ENCODE measurements at regions not wholly inside any gene's neighbourhood (a gene's known extent, or its start where the extent isn't known, plus 50 kb on each side); places are given as distances from the start of the nearest gene placed in this dataset.
"Not testable (repeated sequence)": the region's sequence is repeated elsewhere in the genome, so short reads cannot be mapped to it uniquely, and the experiment has no call there.

DNA sequence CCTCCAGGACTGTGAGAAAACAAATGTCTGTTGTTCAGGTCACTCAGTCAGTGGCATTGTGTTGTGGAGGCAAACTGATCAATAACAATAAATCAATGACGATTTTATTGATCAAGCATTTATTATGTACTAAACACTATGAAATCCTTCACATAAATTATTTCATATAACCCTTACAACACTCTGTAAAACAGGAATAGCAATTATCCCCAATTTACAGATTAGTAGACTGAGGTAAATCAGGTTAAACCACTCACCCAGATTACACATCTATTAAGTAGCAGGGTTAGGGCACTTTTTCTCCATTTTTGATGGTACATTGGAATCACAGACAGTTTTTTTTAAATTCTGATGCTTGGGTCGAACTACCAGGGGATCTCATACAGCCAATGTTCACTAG, 372.8 kb upstream of the MAF start:
- DNase-seq (ENCODE audit: low read depth) = no peak

GRCh38 chr16:79972053-79972704, 371.6 kb upstream of the MAF start:
- DNase-seq (ENCODE audit: low read depth) = no peak

GRCh38 chr16:79971237-79971572, 370.7 kb upstream of the MAF start:
- no peak for DNase-seq (ENCODE audit: low read depth)

GRCh38 chr16:79970551-79971236, 370.2 kb upstream of the MAF start:
- DNase-seq (ENCODE audit: low read depth) = no peak

DNA sequence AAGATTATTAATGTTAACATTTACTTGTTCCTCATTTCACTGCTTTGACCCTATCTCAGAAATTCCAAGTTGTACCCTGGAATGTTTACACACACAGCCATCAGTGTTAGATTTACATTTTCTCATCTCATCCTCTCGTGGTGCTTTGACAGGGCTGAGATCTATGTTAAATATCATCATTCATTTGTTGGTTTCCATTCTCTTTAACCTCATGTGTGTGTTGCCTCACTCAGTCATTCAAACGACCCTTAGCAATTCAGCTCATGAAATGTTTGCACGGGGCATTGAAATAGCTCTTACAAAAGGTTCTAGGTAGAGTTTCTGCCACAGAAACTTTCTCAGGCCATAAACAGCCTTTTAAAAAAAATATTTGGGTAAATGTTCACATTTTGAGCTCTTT, 369.6 kb upstream of the MAF start:
- no peak for DNase-seq (ENCODE audit: low read depth)

GRCh38 chr16:79969458-79969857, 368.9 kb upstream of the MAF start:
- no peak for DNase-seq (ENCODE audit: low read depth)

- no peak for DNase-seq (ENCODE audit: low read depth)
Observed at GRCh38 chr16:79966226-79966625, 365.7 kb upstream of the MAF start.

GRCh38 chr16:79965718-79966117, 365.2 kb upstream of the MAF start:
- DNase-seq (ENCODE audit: low read depth) = no peak

DNA sequence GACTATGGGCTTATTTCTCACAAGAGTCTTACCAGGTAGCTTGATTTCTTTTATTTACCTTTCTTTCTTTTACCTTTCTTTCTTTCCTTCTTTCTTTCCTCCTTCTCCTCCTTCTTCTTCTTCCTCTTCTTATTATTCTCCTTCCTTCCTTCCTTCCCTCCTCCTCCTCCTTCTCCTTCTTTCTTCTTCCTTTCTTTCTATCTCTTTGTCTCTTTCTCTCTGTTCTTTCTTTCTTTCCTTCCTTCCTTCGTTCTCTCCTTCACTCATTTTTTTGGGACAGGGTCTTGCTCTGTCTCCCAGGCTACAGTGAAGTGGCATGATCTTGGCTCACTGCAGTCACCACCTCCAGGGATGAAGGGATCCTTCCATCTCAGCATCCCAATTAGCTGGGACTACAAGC, 363.6 kb upstream of the MAF start:
- no peak for DNase-seq (ENCODE audit: low read depth)

DNA sequence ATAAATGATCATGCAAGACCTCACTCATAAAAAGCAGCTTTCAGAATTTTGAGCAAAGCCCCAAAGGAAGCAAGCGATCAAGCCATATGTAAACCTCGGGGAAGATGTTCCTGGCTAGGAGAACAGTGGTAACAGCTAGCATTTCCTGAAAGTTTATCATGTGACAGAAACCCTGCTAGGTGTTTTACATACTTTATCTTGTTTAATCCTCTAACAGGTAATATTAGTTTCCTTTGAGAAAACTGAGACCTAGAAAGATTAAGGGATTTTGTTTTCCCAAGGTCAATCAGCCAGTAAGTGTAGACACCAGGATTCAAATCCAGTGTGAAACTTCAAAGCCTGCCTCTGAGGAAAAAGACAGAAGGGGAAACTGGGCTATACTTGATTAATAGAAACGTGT, 362.4 kb upstream of the MAF start:
- no peak for DNase-seq (ENCODE audit: low read depth)

DNA sequence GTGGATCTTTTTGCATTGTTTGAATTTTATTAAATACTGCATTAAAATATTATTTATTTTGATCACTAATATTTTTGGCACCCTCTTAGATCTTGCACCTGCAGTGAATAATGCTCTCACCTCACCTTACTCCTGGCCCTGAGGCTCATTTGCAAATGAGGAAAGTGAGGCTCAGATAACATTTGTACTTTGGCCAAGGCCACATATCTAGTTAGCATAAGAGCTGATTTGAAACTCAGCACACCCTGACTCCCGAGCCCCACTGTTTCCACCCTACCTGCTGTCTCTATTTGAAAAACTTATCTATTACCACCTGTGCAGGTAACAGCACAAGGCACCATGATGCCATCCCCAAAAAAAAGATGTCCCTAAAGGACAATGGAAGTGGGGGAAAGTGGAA, 358.7 kb upstream of the MAF start:
- DNase-seq (ENCODE audit: low read depth) = no peak

DNA sequence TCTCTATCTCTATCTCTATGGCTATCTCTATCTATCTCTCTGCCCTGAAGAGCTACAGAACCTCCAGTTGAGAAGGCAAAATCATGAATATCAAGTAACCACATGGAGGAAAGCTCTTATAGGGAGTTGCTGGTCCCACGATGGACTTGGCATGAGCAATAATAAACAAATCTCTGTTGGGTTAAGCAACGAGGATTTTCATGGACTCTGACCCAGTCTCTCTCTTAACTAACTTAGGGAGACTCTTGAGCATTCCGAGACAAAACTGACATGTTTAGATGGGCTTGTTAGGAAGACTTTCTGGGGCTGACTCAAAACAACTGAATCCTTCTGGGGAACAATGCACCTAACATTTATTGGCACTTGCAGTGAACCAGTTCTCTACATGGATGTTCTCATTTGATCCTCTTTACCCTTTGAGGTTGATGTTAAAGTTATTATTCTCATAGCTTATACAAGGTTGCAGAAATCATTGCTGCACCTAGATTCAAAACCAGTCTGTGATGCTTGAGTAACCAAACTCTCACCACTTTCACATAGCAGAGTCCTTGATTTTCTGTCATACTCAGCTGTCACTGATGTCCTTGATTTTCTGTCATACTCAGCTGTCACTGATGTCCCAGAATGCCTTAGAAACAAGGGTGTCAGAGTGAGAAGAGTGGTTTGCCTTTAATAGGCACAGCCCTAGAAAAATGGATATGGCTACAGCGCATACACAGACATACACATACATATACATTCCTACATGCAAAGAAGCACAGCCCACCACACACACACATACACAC, 354.6 kb upstream of the MAF start:
- no peak for DNase-seq (ENCODE audit: low read depth)

DNA sequence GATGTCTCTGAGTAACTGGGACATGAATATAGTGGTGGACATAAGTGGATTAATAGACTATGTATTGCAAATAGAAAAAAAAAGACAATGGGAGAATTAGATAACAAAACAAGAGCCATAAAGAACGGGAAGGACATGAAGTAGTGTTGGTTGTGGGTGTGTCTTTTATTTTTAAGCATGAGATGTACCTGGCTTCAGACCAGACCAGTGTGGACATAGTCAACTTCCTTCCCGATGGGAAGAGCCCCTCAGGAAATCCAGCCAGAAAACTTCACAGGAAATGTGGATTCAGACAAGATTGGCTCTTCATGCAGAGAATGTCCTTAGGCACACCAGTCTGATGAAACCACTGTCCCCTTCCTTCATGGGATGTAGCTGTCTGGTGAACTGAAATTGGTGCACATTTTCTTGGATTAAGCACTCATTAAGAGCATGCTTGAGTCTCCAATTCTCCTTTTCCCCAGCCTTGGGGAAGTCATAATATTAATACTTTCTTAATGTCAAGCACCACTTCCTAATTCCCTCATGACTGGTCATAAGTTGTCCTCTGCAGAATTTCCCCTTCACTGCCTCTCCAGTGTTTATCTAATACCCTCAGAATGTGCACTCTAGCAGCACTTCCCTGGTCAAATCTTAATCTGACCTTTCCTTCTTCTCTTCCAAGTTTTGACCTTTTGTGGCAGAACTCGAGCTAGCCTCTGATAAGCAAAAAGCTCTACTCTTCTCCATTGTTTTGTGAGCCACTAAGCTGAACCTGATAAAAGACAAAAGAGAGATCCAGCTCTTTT, 350.6 kb upstream of the MAF start:
- DNase-seq (ENCODE audit: low read depth) = no peak

DNA sequence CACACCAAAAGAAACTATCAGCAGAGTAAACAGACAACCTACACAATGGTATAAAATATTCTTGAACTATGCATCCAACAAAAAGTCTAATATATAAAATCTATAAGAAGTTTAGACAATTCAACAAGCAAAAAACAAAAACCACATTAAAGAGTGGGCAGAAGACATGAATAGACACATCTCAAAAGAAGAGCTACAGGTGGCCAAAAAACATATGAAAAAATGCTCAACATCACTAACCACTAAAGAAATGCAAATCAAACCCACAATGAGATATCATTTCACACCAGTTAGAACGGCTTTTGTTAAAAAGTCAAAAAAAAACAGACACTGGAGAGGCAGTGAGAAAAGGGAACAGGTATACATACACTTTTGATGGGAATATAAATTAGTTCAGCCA, 348.9 kb upstream of the MAF start:
- DNase-seq (ENCODE audit: low read depth) = no peak

DNA sequence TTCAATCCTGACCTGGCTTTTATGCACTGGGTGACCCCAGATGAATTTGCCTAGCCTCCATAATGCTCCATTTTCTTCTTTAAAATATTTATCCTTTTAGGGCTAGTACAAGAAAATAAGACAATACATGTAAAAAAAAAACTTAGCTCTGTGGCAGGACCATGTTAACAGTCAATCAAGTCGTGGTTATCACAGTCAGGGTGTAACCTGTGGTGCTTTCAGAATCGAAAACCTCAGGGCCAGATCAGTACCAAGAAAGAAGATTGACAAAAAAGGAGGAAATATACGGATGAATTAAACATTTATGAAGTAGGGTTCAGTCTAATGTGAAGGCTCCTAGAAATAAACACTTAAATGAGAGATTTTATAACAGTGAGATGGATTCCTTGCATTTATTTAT, 347.2 kb upstream of the MAF start:
- no peak for DNase-seq (ENCODE audit: low read depth)

- no peak for DNase-seq (ENCODE audit: low read depth)
Observed at GRCh38 chr16:79946252-79946651, 345.7 kb upstream of the MAF start.

DNA sequence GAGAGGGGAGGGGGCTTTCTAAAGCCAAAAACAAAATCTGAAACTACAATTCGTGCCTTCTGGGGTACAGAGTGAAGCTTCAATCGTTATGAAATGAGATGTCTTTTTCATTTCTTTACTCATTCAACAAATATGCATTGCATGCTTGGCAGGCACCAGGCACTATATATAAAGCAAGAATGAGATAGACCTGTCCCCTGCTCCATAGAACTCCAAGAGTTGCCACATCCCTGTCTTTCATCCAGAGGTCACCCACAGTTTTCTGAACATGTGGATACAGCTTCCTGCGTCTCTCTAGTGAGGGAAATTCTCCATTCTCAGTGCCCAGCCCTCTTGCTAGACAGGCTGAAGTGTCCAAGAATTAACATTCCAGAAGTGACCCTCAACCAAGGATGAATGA, 343.2 kb upstream of the MAF start:
- DNase-seq (ENCODE audit: low read depth) = no peak

DNA sequence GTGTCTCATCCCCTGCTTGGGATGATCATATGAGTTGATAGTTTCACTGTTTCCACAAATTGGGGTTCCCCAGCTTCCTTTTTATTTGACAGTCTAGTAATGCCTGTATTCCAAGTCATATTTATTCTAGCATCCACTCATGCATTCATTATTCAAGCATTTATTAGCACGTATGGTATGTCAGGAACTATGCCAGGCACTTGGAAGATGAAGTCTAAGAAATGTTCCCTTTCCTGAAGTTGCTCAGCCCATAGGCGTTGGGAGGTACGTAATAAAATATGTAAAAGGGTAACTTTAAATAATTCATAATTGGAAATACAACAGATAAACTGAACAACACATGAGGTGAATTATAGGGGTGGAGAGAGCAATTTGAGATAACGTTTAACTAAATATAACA, 338.0 kb upstream of the MAF start:
- DNase-seq (ENCODE audit: low read depth) = no peak

GRCh38 chr16:79937671-79938070, 337.1 kb upstream of the MAF start:
- not testable (repeated sequence) for DNase-seq (ENCODE audit: low read depth)

GRCh38 chr16:79933603-79934002, 333.1 kb upstream of the MAF start:
- no peak for DNase-seq (ENCODE audit: low read depth)

- DNase-seq (ENCODE audit: low read depth) = no peak
Observed at GRCh38 chr16:79932572-79932971, 332.0 kb upstream of the MAF start.

DNA sequence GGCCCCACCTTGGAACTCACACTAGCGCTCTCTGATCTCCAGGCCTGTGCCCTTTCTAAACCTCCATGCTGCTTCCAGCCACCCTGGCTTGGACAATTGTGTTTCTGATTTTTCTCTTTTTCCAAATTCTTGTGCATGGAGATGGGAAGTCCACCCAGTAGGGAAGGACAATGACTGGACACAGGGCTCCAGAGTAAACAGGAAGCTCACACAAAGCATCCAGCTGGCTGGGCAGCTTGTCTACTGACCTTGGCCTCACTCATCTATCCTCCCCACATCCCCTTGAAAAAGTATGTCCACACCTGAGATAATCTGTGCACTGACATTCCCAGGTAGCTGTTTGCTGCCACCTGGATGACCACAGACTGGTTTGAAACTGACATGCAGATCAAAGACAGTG, 331.2 kb upstream of the MAF start:
- DNase-seq (ENCODE audit: low read depth) = no peak

Measured in activated T-helper 1 cell treated with Interleukin-2 at 50 U/mL for 16 hours (primary cell).